SK-N-MC (cell line): ENCODE measurements at regions not wholly inside any gene's neighbourhood (a gene's known extent, or its start where the extent isn't known, plus 50 kb on each side); places are given as distances from the start of the nearest gene placed in this dataset.

Source experiments
- EZH2 ChIP-seq: fragments of 200-600 bp; sonication (generic); IDR thresholded peaks from one replicate; pipeline ENCODE4 v1.6.1; 2017; ENCODE audit warnings: antibody characterized with exemption
- POLR2AphosphoS5 ChIP-seq: IDR thresholded peaks from 2 replicates; pipeline ENCODE4 v1.6.1; 2012; ENCODE audit warnings: mild to moderate bottlenecking, low read depth, low read length, borderline replicate concordance

GRCh38 chr7:153422291-153423209, 629.6 kb upstream of the DPP6 start:
- TF ChIP-seq EZH2 (no peak), POLR2AphosphoS5 (no peak)
